Thoracic aorta (tissue), 2 donors: ENCODE measurements at regions not wholly inside any gene's neighbourhood (a gene's known extent, or its start where the extent isn't known, plus 50 kb on each side); places are given as distances from the start of the nearest gene placed in this dataset.

ENCODE experiments used
- ATAC-seq: fragments of 150-250 bp; one replicate; pipeline ENCODE4 v1.8.0; 2017; ENCODE audit warnings: low read depth; ENCODE audit not compliant: insufficient number of reproducible peaks, low FRiP score
- DNase-seq: peaks from one replicate; pipeline ENCODE4 v3.0.0-alpha.2; 2020; ENCODE audit warnings: low spot score
- H3K27ac ChIP-seq, 2 donors: fragments of 200-600 bp; sonication (generic); 1 replicate in 1 of 2; 2 replicates in 1 of 2; pipeline ENCODE4 v1.5.1; 2016; ENCODE audit warnings: mild to moderate bottlenecking in 2 of 2, moderate library complexity in 2 of 2
- H3K27me3 ChIP-seq: fragments of 200-600 bp; sonication (generic); replicated peaks from 2 replicates; pipeline ENCODE4 v1.6.0; 2016; ENCODE audit warnings: mild to moderate bottlenecking; ENCODE audit not compliant: insufficient read depth
- H3K36me3 ChIP-seq: fragments of 200-600 bp; sonication (generic); one replicate; pipeline ENCODE4 v1.5.1; 2016
- H3K4me1 ChIP-seq, 2 donors: fragments of 200-600 bp; sonication (generic); 1 replicate in 1 of 2; 2 replicates in 1 of 2; pipeline versions ENCODE4 v1.5.1 to v1.6.0; 2016; ENCODE audit warnings: low read depth in 2 of 2, mild to moderate bottlenecking in 1 of 2; ENCODE audit not compliant: control insufficient read depth in 1 of 2
- H3K4me3 ChIP-seq: fragments of 200-600 bp; sonication (generic); 2 replicates; pipeline ENCODE4 v1.5.1; 2016; ENCODE audit warnings: mild to moderate bottlenecking
- H3K9me3 ChIP-seq: fragments of 200-600 bp; sonication (generic); 2 replicates; pipeline ENCODE4 v1.5.1; 2016
- CTCF ChIP-seq: fragments of 200-600 bp; sonication (generic); IDR thresholded peaks from one replicate; pipeline ENCODE4 v1.5.1; 2019; ENCODE audit warnings: antibody characterized with exemption

GRCh38 chr10:3016016-3016415 is 51.3 kb upstream of the PFKP start:
- no peak for TF ChIP-seq CTCF
- ATAC-seq: no peak

GRCh38 chr10:3014968-3015367 is 52.4 kb upstream of the PFKP start:
- ATAC-seq (no peak), DNase-seq (no peak)
- Histone ChIP-seq H3K9me3 (no peaks in the 10 kb centered on the region), H3K4me3 (no peak overlapping the region), H3K27ac (no peak overlapping the region), H3K4me1 (no peaks in the 10 kb centered on the region), H3K36me3 (no peaks in the 10 kb centered on the region), H3K27me3 (no peaks in the 10 kb centered on the region)
- no peak for TF ChIP-seq CTCF

More at GRCh38 chr10:3016016-3016415, 51.3 kb upstream of the PFKP start:
- no peaks in the 10 kb centered on the region for H3K4me1 ChIP-seq
- no peak for DNase-seq
- no peaks in the 10 kb centered on the region for H3K27me3 ChIP-seq
- H3K4me3 ChIP-seq: no peak overlapping the region
- no peaks in the 10 kb centered on the region for H3K9me3 ChIP-seq
- no peaks in the 10 kb centered on the region for H3K36me3 ChIP-seq
- no peak overlapping the region for H3K27ac ChIP-seq

GRCh38 chr10:3012223-3012622 is 55.1 kb upstream of the PFKP start:
- DNase-seq (no peak), ATAC-seq (no peak)
- Histone ChIP-seq H3K27me3 (no peaks in the 10 kb centered on the region), H3K9me3 (no peaks in the 10 kb centered on the region), H3K4me3 (no peak overlapping the region), H3K27ac (no peak overlapping the region), H3K4me1 (peaks cover 0 to 9% of the 10 kb centered on the region in 2 donors), H3K36me3 (no peaks in the 10 kb centered on the region)
- no peak for TF ChIP-seq CTCF

GRCh38 chr10:3010816-3011460 is 56.4 kb upstream of the PFKP start:
- no peak for ATAC-seq
- TF ChIP-seq CTCF: no peak
- H3K27ac ChIP-seq: no peak overlapping the region

GRCh38 chr10:3010334-3010733 is 57.0 kb upstream of the PFKP start:
- Histone ChIP-seq H3K27me3 (no peaks in the 10 kb centered on the region), H3K4me1 (peaks cover 0 to 9% of the 10 kb centered on the region in 2 donors), H3K9me3 (no peaks in the 10 kb centered on the region), H3K4me3 (no peak overlapping the region), H3K36me3 (no peaks in the 10 kb centered on the region), H3K27ac (no peak overlapping the region)
- DNase-seq (no peak), ATAC-seq (no peak)
- TF ChIP-seq CTCF: no peak

More at GRCh38 chr10:3010816-3011460, 56.4 kb upstream of the PFKP start:
- Histone ChIP-seq H3K4me1 (peaks cover 0 to 9% of the 10 kb centered on the region in 2 donors), H3K36me3 (no peaks in the 10 kb centered on the region), H3K9me3 (no peaks in the 10 kb centered on the region), H3K4me3 (no peak overlapping the region), H3K27me3 (no peaks in the 10 kb centered on the region)
- DNase-seq: no peak
